Cardiac fibroblast (primary cell): ENCODE measurements at regions not wholly inside any gene's neighbourhood (a gene's known extent, or its start where the extent isn't known, plus 50 kb on each side); places are given as distances from the start of the nearest gene placed in this dataset.

ENCODE experiments used
- DNase-seq, 2 donors: peaks; one replicate each; pipeline versions ENCODE4 v3.0.0 to v3.0.0-alpha.2; 2010; ENCODE audit warnings: low read depth in 2 of 2
- H3K4me3 ChIP-seq, 2 donors: replicated peaks in 1 of 2; 1 replicate in 1 of 2; 2 replicates in 1 of 2; pipeline ENCODE4 v1.5.1; 2011; ENCODE audit warnings: low read depth in 2 of 2, low read length in 2 of 2, mild to moderate bottlenecking in 2 of 2, moderate library complexity in 1 of 2
- CTCF ChIP-seq: IDR thresholded peaks from one replicate; pipeline ENCODE4 v1.5.1; 2011; ENCODE audit warnings: low read depth, mild to moderate bottlenecking, low read length, inconsistent platforms

- DNase-seq, result no peak
- H3K4me3 ChIP-seq, result no peak overlapping the region
- TF ChIP-seq CTCF, result no peak
These were observed 637.6 kb upstream of the EPHA5 start for GRCh38 chr4:66307641-66308438.

- H3K4me3 ChIP-seq, result no peak overlapping the region
- peak in 1 of 2 donors; percentile 33 for DNase-seq
- TF ChIP-seq CTCF, result no peak
These were observed 630.1 kb upstream of the EPHA5 start for GRCh38 chr4:66300336-66300934.

GRCh38 chr4:66298569-66298968 is 628.3 kb upstream of the EPHA5 start:
- TF ChIP-seq CTCF, result no peak
- H3K4me3 ChIP-seq, result no peak overlapping the region
- DNase-seq, result no peak

- no peak for DNase-seq
- H3K4me3 ChIP-seq, result no peak overlapping the region
- TF ChIP-seq CTCF, result no peak
These were observed 627.4 kb upstream of the EPHA5 start for GRCh38 chr4:66297703-66298102.

- TF ChIP-seq CTCF, result no peak
- no peak overlapping the region for H3K4me3 ChIP-seq
- DNase-seq, result peak in 1 of 2 donors; percentile 61
These were observed 624.3 kb upstream of the EPHA5 start for GRCh38 chr4:66294638-66295037.

GRCh38 chr4:66284991-66285451 is 614.7 kb upstream of the EPHA5 start:
- no peak overlapping the region for H3K4me3 ChIP-seq
- no peak for DNase-seq
- no peak for TF ChIP-seq CTCF
